Thymus (tissue), 11 donors: ENCODE measurements at regions not wholly inside any gene's neighbourhood (a gene's known extent, or its start where the extent isn't known, plus 50 kb on each side); places are given as distances from the start of the nearest gene placed in this dataset.

Source experiments
- DNase-seq, 9 donors: peaks; one replicate each; pipeline ENCODE4 v3.0.0-alpha.2; 2013; ENCODE audit warnings: low spot score in 9 of 9, low read depth in 6 of 9, missing footprints in 1 of 9
- H3K27ac ChIP-seq, 2 donors: one replicate each; pipeline ENCODE4 v1.5.1; 2013; ENCODE audit warnings: control low read depth in 1 of 2, low read depth in 1 of 2, low read length in 1 of 2, mild to moderate bottlenecking in 1 of 2, moderate library complexity in 1 of 2
- H3K27me3 ChIP-seq, 2 donors: one replicate each; pipeline ENCODE4 v1.5.1; 2013; ENCODE audit warnings: low read length in 1 of 2; ENCODE audit not compliant: control insufficient read depth in 2 of 2, insufficient read depth in 1 of 2
- H3K36me3 ChIP-seq, 2 donors: one replicate each; pipeline ENCODE4 v1.5.1; 2013; ENCODE audit warnings: low read length in 1 of 2, mild to moderate bottlenecking in 1 of 2, moderate library complexity in 1 of 2; ENCODE audit not compliant: control insufficient read depth in 2 of 2, insufficient read depth in 2 of 2
- H3K4me1 ChIP-seq, 2 donors: one replicate each; pipeline ENCODE4 v1.5.1; 2013; ENCODE audit warnings: low read length in 2 of 2; ENCODE audit not compliant: control insufficient read depth in 2 of 2, insufficient read depth in 2 of 2
- H3K4me3 ChIP-seq, 2 donors: one replicate each; pipeline ENCODE4 v1.5.1; 2013; ENCODE audit warnings: low read length in 2 of 2, control low read depth in 1 of 2, mild to moderate bottlenecking in 1 of 2
- H3K9me3 ChIP-seq, 2 donors: one replicate each; pipeline ENCODE4 v1.5.1; 2013; ENCODE audit warnings: low read length in 1 of 2, mild to moderate bottlenecking in 1 of 2; ENCODE audit not compliant: control insufficient read depth in 2 of 2, insufficient read depth in 1 of 2
- WGBS: extraction: QIAGEN DNeasy Blood & Tissue Kit; methylation state at CpG from one replicate; pipeline ENCODE4 v1.1.7; 2013; 5-methylcytosine and 5-hydroxymethylcytosine counted together
- donor health status: healthy.

- H3K27ac ChIP-seq = no peak overlapping the region
- H3K9me3 ChIP-seq = no peaks in the 10 kb centered on the region
- H3K4me3 ChIP-seq = no peak overlapping the region
- no peaks in the 10 kb centered on the region for H3K4me1 ChIP-seq
- 98% methylated on average over 1 of the region's 1 CpG for WGBS
- DNase-seq = no peak
- no peaks in the 10 kb centered on the region for H3K27me3 ChIP-seq
- no peaks in the 10 kb centered on the region for H3K36me3 ChIP-seq
Measured at GRCh38 chr6:81668615-81669047, 83.8 kb downstream of the TENT5A start.

GRCh38 chr6:81666481-81666880 lies 86.0 kb downstream of the TENT5A start:
- no peaks in the 10 kb centered on the region for H3K36me3 ChIP-seq

GRCh38 chr6:81656231-81656630 lies 96.2 kb downstream of the TENT5A start:
- DNase-seq = no peak
- H3K9me3 ChIP-seq = no peaks in the 10 kb centered on the region
- H3K27me3 ChIP-seq = no peaks in the 10 kb centered on the region
- 92% methylated on average over 4 of the region's 4 CpGs for WGBS
- no peak overlapping the region for H3K4me3 ChIP-seq
- no peak overlapping the region for H3K27ac ChIP-seq
- H3K4me1 ChIP-seq = no peaks in the 10 kb centered on the region
- H3K36me3 ChIP-seq = no peaks in the 10 kb centered on the region

More at GRCh38 chr6:81666481-81666880, 86.0 kb downstream of the TENT5A start:
- no peak for DNase-seq
- H3K4me1 ChIP-seq = no peaks in the 10 kb centered on the region
- H3K9me3 ChIP-seq = no peaks in the 10 kb centered on the region
- H3K27me3 ChIP-seq = no peaks in the 10 kb centered on the region
- H3K4me3 ChIP-seq = no peak overlapping the region
- no peak overlapping the region for H3K27ac ChIP-seq
- WGBS = 100% methylated on average over 1 of the region's 1 CpG

GRCh38 chr6:81655696-81656095 lies 96.8 kb downstream of the TENT5A start:
- Histone ChIP-seq H3K9me3 (no peaks in the 10 kb centered on the region), H3K4me3 (no peak overlapping the region), H3K36me3 (no peaks in the 10 kb centered on the region), H3K27me3 (no peaks in the 10 kb centered on the region), H3K27ac (no peak overlapping the region), H3K4me1 (no peaks in the 10 kb centered on the region)
- 93% methylated on average over 2 of the region's 2 CpGs for WGBS
- no peak for DNase-seq

GRCh38 chr6:81648502-81648901 lies 104.0 kb downstream of the TENT5A start:
- H3K27ac ChIP-seq = no peak overlapping the region
- no peaks in the 10 kb centered on the region for H3K36me3 ChIP-seq
- H3K9me3 ChIP-seq = no peaks in the 10 kb centered on the region
- 96% methylated on average over 2 of the region's 2 CpGs for WGBS
- H3K27me3 ChIP-seq = no peaks in the 10 kb centered on the region
- H3K4me3 ChIP-seq = no peak overlapping the region
- DNase-seq = no peak
- no peaks in the 10 kb centered on the region for H3K4me1 ChIP-seq

- Histone ChIP-seq H3K36me3 (no peaks in the 10 kb centered on the region), H3K9me3 (no peaks in the 10 kb centered on the region), H3K4me1 (no peaks in the 10 kb centered on the region), H3K4me3 (no peak overlapping the region), H3K27ac (no peak overlapping the region), H3K27me3 (no peaks in the 10 kb centered on the region)
- DNase-seq = no peak
Measured at GRCh38 chr6:81643156-81643555, 109.3 kb downstream of the TENT5A start.

- no peak overlapping the region for H3K27ac ChIP-seq
- 98% methylated on average over 1 of the region's 1 CpG for WGBS
- no peak overlapping the region for H3K4me3 ChIP-seq
- no peak for DNase-seq
- H3K4me1 ChIP-seq = no peaks in the 10 kb centered on the region
- no peaks in the 10 kb centered on the region for H3K36me3 ChIP-seq
- no peaks in the 10 kb centered on the region for H3K9me3 ChIP-seq
- no peaks in the 10 kb centered on the region for H3K27me3 ChIP-seq
Measured at GRCh38 chr6:81640891-81641290, 111.6 kb downstream of the TENT5A start.

GRCh38 chr6:81640126-81640525 lies 112.4 kb downstream of the TENT5A start:
- no peaks in the 10 kb centered on the region for H3K4me1 ChIP-seq
- no peaks in the 10 kb centered on the region for H3K27me3 ChIP-seq
- H3K27ac ChIP-seq = no peak overlapping the region
- DNase-seq = no peak
- no peaks in the 10 kb centered on the region for H3K9me3 ChIP-seq
- no peaks in the 10 kb centered on the region for H3K36me3 ChIP-seq
- H3K4me3 ChIP-seq = no peak overlapping the region
- WGBS = 97% methylated on average over 4 of the region's 4 CpGs

GRCh38 chr6:81638366-81638765 lies 114.1 kb downstream of the TENT5A start:
- Histone ChIP-seq H3K27ac (no peak overlapping the region), H3K9me3 (no peaks in the 10 kb centered on the region), H3K4me3 (no peak overlapping the region), H3K27me3 (no peaks in the 10 kb centered on the region), H3K36me3 (no peaks in the 10 kb centered on the region), H3K4me1 (no peaks in the 10 kb centered on the region)
- 97% methylated on average over 4 of the region's 4 CpGs for WGBS
- DNase-seq = no peak
